PC-9 (cell line): ENCODE measurements at regions not wholly inside any gene's neighbourhood (a gene's known extent, or its start where the extent isn't known, plus 50 kb on each side); places are given as distances from the start of the nearest gene placed in this dataset.

Source experiments
- EZH2 ChIP-seq: fragments of 200-600 bp; sonication (generic); IDR thresholded peaks from 2 replicates; pipeline ENCODE4 v1.8.0; 2017; ENCODE audit warnings: antibody characterized with exemption, low read depth
- TF ChIP-seq, protein P1 (sequence below): fragments of 200-600 bp; sonication (generic); conservative IDR thresholded peaks from 2 replicates; pipeline ENCODE4 v1.6.1; 2017; ENCODE audit warnings: mixed run types, antibody characterized with exemption, mild to moderate bottlenecking, moderate library complexity

DNA sequence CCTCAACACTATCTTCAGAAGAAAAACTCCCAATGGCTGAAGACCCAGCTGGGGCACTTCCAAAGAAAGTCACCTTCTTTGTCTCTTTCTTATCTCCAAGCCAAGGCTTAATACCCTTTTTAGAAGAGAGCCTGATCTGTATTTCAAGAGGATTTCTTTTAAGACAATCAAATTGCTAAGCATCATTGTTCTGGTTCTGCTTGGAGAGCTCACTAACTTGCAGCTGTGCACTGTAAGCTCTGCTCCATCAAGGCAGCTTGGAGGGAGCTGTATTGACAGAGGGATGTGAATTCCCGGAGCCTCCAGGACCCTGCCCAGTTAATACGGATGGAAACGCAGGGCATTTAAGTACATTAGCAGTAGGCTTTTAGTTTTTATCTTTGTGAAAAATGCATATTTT lies 253.1 kb downstream of the TDRD15 start:
- TF ChIP-seq, protein P1, sequence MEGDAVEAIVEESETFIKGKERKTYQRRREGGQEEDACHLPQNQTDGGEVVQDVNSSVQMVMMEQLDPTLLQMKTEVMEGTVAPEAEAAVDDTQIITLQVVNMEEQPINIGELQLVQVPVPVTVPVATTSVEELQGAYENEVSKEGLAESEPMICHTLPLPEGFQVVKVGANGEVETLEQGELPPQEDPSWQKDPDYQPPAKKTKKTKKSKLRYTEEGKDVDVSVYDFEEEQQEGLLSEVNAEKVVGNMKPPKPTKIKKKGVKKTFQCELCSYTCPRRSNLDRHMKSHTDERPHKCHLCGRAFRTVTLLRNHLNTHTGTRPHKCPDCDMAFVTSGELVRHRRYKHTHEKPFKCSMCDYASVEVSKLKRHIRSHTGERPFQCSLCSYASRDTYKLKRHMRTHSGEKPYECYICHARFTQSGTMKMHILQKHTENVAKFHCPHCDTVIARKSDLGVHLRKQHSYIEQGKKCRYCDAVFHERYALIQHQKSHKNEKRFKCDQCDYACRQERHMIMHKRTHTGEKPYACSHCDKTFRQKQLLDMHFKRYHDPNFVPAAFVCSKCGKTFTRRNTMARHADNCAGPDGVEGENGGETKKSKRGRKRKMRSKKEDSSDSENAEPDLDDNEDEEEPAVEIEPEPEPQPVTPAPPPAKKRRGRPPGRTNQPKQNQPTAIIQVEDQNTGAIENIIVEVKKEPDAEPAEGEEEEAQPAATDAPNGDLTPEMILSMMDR, result no peak
- TF ChIP-seq EZH2, result no peak
